HCT116 (cell line): ENCODE measurements at regions not wholly inside any gene's neighbourhood (a gene's known extent, or its start where the extent isn't known, plus 50 kb on each side); places are given as distances from the start of the nearest gene placed in this dataset.

Source experiments
- ATAC-seq: fragments of 200-7000 bp; cut with Tn5 transposase; 2 replicates; pipeline ENCODE4 v1.9.1; 2020; ENCODE audit warnings: mild to moderate bottlenecking, moderate library complexity
- BruUV-seq: library from RNA; stranded (reverse); fragments of 400-500 nt; replicated peaks from 2 replicates; lab custom pipeline; 2021; lab: Mats Ljungman, UMichigan
- CTCF ChIA-PET: fragments of 300-600 bp; sonication (Branson Sonifier 250); formaldehyde crosslinking; loops from one replicate; lab custom pipeline; 2021; ENCODE audit warnings: antibody characterized with exemption; lab: Charles Lee
- POLR2A ChIA-PET: fragments of 300-600, 350-600 bp; sonication (Branson Sonifier 250); formaldehyde crosslinking; loops from one replicate; lab custom pipeline; 2021; ENCODE audit warnings: antibody characterized with exemption; lab: Charles Lee
- RAD21 ChIA-PET, 2 experiments: fragments of 300-600 bp; sonication (Branson Sonifier 250); formaldehyde crosslinking; loops; one replicate each; lab custom pipeline; 2023; ENCODE audit warnings: low total read pairs in 2 of 2; ENCODE audit not compliant: uncharacterized antibody in 2 of 2, unreplicated experiment in 2 of 2, low non-redundant PET in 1 of 2; lab: Charles Lee
- DNase-seq: peaks from one replicate; pipeline ENCODE4 v3.0.0-alpha.2; 2010; ENCODE audit warnings: low read depth, low spot score
- H2AFZ ChIP-seq: fragments of 200-600 bp; shearing (Covaris generic), sonication (generic); 2 replicates; pipeline ENCODE4 v1.6.1; 2017; ENCODE audit warnings: low read depth, mixed run types, mixed read lengths, antibody characterized with exemption, low read length; ENCODE audit not compliant: poor library complexity, severe bottlenecking
- H3K27ac ChIP-seq: 2 replicates; pipeline ENCODE4 v1.5.1; 2012; ENCODE audit warnings: low read depth, low read length
- H3K27me3 ChIP-seq: fragments of 200-600 bp; sonication (generic); 2 replicates; pipeline ENCODE4 v1.6.1; 2016; ENCODE audit warnings: mixed run types, low read length, mixed read lengths; ENCODE audit not compliant: insufficient read depth
- H3K36me3 ChIP-seq, 2 experiments: fragments of 200-500 bp in 1 of 2; fragments of 200-600 bp in 1 of 2; sonication (Bioruptor generic) in 1 of 2; sonication (generic) in 1 of 2; 2 replicates each; pipeline versions ENCODE4 v1.5.1 to v1.6.1; 2014 to 2016; ENCODE audit warnings: low read length in 2 of 2, inconsistent platforms in 1 of 2, mixed read lengths in 1 of 2, mixed run types in 1 of 2; ENCODE audit not compliant: insufficient read depth in 2 of 2, control insufficient read depth in 1 of 2
- H3K4me1 ChIP-seq, 2 experiments: fragments of 200-600 bp in 1 of 2; sonication (generic) in 1 of 2; 2 replicates each; pipeline versions ENCODE4 v1.5.1 to v1.6.1; 2012 to 2017; ENCODE audit warnings: low read length in 2 of 2, inconsistent platforms in 1 of 2, mild to moderate bottlenecking in 1 of 2, mixed read lengths in 1 of 2, mixed run types in 1 of 2, moderate library complexity in 1 of 2; ENCODE audit not compliant: insufficient read depth in 2 of 2, control insufficient read depth in 1 of 2
- H3K4me2 ChIP-seq: fragments of 200-600 bp; sonication (generic); 2 replicates; pipeline ENCODE4 v1.6.1; 2017; ENCODE audit warnings: mixed run types, low read length, mixed read lengths
- H3K4me3 ChIP-seq, 2 experiments: fragments of 200-600 bp in 1 of 2; sonication (generic) in 1 of 2; replicated peaks in 1 of 2; 2 replicates each; pipeline ENCODE4 v1.5.1; 2011 to 2016; ENCODE audit warnings: low read length in 2 of 2, control low read depth in 1 of 2, low read depth in 1 of 2, mild to moderate bottlenecking in 1 of 2, mixed read lengths in 1 of 2, mixed run types in 1 of 2
- H3K79me2 ChIP-seq: fragments of 200-600 bp; sonication (generic); 2 replicates; pipeline ENCODE4 v1.6.1; 2017; ENCODE audit warnings: mild to moderate bottlenecking, mixed run types, low read length, moderate library complexity, mixed read lengths; ENCODE audit not compliant: insufficient read depth
- H3K9ac ChIP-seq: fragments of 200-600 bp; sonication (generic); 2 replicates; pipeline ENCODE4 v1.6.1; 2016; ENCODE audit warnings: low read length, mixed read lengths
- H3K9me2 ChIP-seq: fragments of 200-600 bp; sonication (generic), shearing (Covaris generic); 2 replicates; pipeline ENCODE4 v1.6.1; 2017; ENCODE audit warnings: mixed run types, mild to moderate bottlenecking, moderate library complexity; ENCODE audit not compliant: insufficient read depth
- H3K9me3 ChIP-seq, 2 experiments: fragments of 200-500 bp in 1 of 2; fragments of 200-600 bp in 1 of 2; sonication (Bioruptor generic) in 1 of 2; sonication (generic) in 1 of 2; 2 replicates each; pipeline ENCODE4 v1.6.1; 2014 to 2017; ENCODE audit warnings: low read length in 2 of 2, mixed read lengths in 2 of 2, inconsistent platforms in 1 of 2, low read depth in 1 of 2, mild to moderate bottlenecking in 1 of 2, mixed run types in 1 of 2, moderate library complexity in 1 of 2; ENCODE audit not compliant: control insufficient read depth in 1 of 2, insufficient read depth in 1 of 2
- H4K20me1 ChIP-seq: fragments of 200-600 bp; sonication (generic), shearing (Covaris generic); 2 replicates; pipeline ENCODE4 v1.6.1; 2017; ENCODE audit warnings: mixed run types, mild to moderate bottlenecking, moderate library complexity; ENCODE audit not compliant: insufficient read depth
- CBX3 ChIP-seq: IDR thresholded peaks from 2 replicates; pipeline ENCODE4 v1.6.1; 2012; ENCODE audit warnings: low read depth
- CTCF ChIP-seq, 3 experiments: fragments of 200-600 bp in 1 of 3; sonication (generic) in 1 of 3; IDR thresholded peaks in 2 of 3; conservative IDR thresholded peaks in 1 of 3; 2 replicates each; pipeline ENCODE4 v1.5.1; 2012 to 2017; ENCODE audit warnings: low read depth in 2 of 3, low read length in 2 of 3, antibody characterized with exemption in 1 of 3, borderline replicate concordance in 1 of 3, control low read depth in 1 of 3, mild to moderate bottlenecking in 1 of 3, mixed read lengths in 1 of 3, mixed run types in 1 of 3, moderate library complexity in 1 of 3; ENCODE audit not compliant: insufficient read depth in 1 of 3
- JUND ChIP-seq: IDR thresholded peaks from 2 replicates; pipeline ENCODE4 v1.6.1; 2012
- MAX ChIP-seq: IDR thresholded peaks from 2 replicates; pipeline ENCODE4 v1.6.1; 2012
- POLR2A ChIP-seq: IDR thresholded peaks from 2 replicates; pipeline ENCODE4 v1.7.0; 2011; ENCODE audit warnings: borderline replicate concordance; ENCODE audit not compliant: insufficient read depth, insufficient read length; ENCODE audit errors: extremely low read depth
- RAD21 ChIP-seq: IDR thresholded peaks from 2 replicates; pipeline ENCODE4 v1.6.1; 2012; ENCODE audit warnings: low read depth, mild to moderate bottlenecking
- SRF ChIP-seq: IDR thresholded peaks from 2 replicates; pipeline ENCODE4 v1.6.1; 2012; ENCODE audit warnings: low read depth
- TCF7L2 ChIP-seq: IDR thresholded peaks from 2 replicates; pipeline ENCODE4 v1.7.0; 2011; ENCODE audit warnings: borderline replicate concordance, inconsistent platforms; ENCODE audit not compliant: insufficient read depth, insufficient read length; ENCODE audit errors: extremely low read depth
- ZBTB33 ChIP-seq: IDR thresholded peaks from 2 replicates; pipeline ENCODE4 v1.6.1; 2011; ENCODE audit warnings: mild to moderate bottlenecking, low read length, moderate library complexity; ENCODE audit not compliant: insufficient replicate concordance; ENCODE audit errors: extremely low read depth
- ZNF274 ChIP-seq: fragments of 200-500 bp; sonication (Bioruptor generic); IDR thresholded peaks from 2 replicates; pipeline ENCODE4 v1.6.1; 2014; ENCODE audit warnings: mild to moderate bottlenecking, low read depth, low read length, inconsistent platforms
- intact Hi-C: fragments of 100-400 bp; cut with micrococcal nuclease; formaldehyde crosslinking; loops from 2 replicates; pipeline ENCODE4 v1.10.0; 2022

GRCh38 chr2:16477648-16478047, 188.0 kb downstream of the CYRIA start:
- Histone ChIP-seq H3K4me2 (no peak overlapping the region), H3K4me1 (no peaks in the 10 kb centered on the region), H4K20me1 (no peaks in the 10 kb centered on the region), H3K36me3 (no peaks in the 10 kb centered on the region), H3K9ac (no peak overlapping the region), H3K9me3 (no peaks in the 10 kb centered on the region), H2AFZ (no peak overlapping the region), H3K27me3 (no peaks in the 10 kb centered on the region), H3K79me2 (no peaks in the 10 kb centered on the region), H3K9me2 (no peaks in the 10 kb centered on the region), H3K4me3 (no peak overlapping the region), H3K27ac (no peak overlapping the region)
- CTCF ChIA-PET = no interaction called here
- BruUV-seq = no TSS peak
- intact Hi-C loops = no loop called here
- POLR2A ChIA-PET = no interaction called here
- RAD21 ChIA-PET = no interaction called here
- no peak for ATAC-seq
- DNase-seq = no peak
- no peak for TF ChIP-seq POLR2A
- no peak for TF ChIP-seq TCF7L2
- no peak for TF ChIP-seq ZBTB33
- no peak for TF ChIP-seq SRF
- TF ChIP-seq ZNF274 = no peak
- no peak for TF ChIP-seq RAD21
- no peak for TF ChIP-seq CTCF (IDR thresholded peaks at IDR 0.05 in 2 of 3, conservative IDR thresholded peaks at IDR 0.05 in 1 of 3; ENCODE audit: borderline replicate concordance in 1 of 3, insufficient read depth in 1 of 3, low read depth in 2 of 3, low read length in 2 of 3)
- no peak for TF ChIP-seq MAX
- no peak for TF ChIP-seq JUND
- TF ChIP-seq CBX3 = no peak
